HepG2 (cell line): ENCODE measurements at regions not wholly inside any gene's neighbourhood (a gene's known extent, or its start where the extent isn't known, plus 50 kb on each side); places are given as distances from the start of the nearest gene placed in this dataset.

ENCODE experiments used
- ATAC-seq: fragments of 200-7000 bp; cut with Tn5 transposase; 3 replicates; pipeline ENCODE4 v1.9.1; 2020; ENCODE audit warnings: mild to moderate bottlenecking, moderate library complexity
- BruUV-seq: library from RNA; stranded (reverse); fragments of 400-500 nt; replicated peaks from 2 replicates; lab custom pipeline; 2021; lab: Mats Ljungman, UMichigan
- CTCF ChIA-PET: fragments of 300-600 bp; formaldehyde crosslinking; extraction: SDS; loops from one replicate; lab custom pipeline; 2021; ENCODE audit warnings: low total read pairs, inconsistent platforms, low intra/inter-chr PET ratio; lab: Yijun Ruan, JAX
- POLR2A ChIA-PET: fragments of 350-600 bp; sonication (Branson Sonifier 250); formaldehyde crosslinking; loops from one replicate; lab custom pipeline; 2020; ENCODE audit warnings: antibody characterized with exemption, inconsistent platforms; lab: Yijun Ruan, JAX
- DNase-seq: peaks from one replicate; pipeline ENCODE4 v3.0.0-alpha.2; 2015; ENCODE audit warnings: low spot score
- FAIRE-seq: peaks from 3 replicates; lab custom pipeline; 2011; peaks lifted over from hg19 to GRCh38; lab: Jason Lieb, UNC
- H2AFZ ChIP-seq: one replicate; pipeline ENCODE4 v1.6.1; 2011; ENCODE audit warnings: low read length, inconsistent platforms
- H3K27ac ChIP-seq: fragments of 300-600 bp; 3 replicates; pipeline ENCODE4 v1.8.0; 2011; ENCODE audit warnings: mixed run types, mild to moderate bottlenecking, mixed read lengths, low read length, inconsistent platforms; ENCODE audit not compliant: insufficient read depth; ENCODE audit errors: extremely low read length
- H3K27me3 ChIP-seq, 2 experiments: fragments of 200-600 bp in 1 of 2; 2 replicates in 1 of 2; 3 replicates in 1 of 2; pipeline versions ENCODE4 v1.6.0 to v1.8.0; 2011; ENCODE audit warnings: low read length in 2 of 2, mild to moderate bottlenecking in 2 of 2, moderate library complexity in 2 of 2, inconsistent platforms in 1 of 2; ENCODE audit not compliant: insufficient read depth in 2 of 2, control insufficient read depth in 1 of 2
- H3K36me3 ChIP-seq, 2 experiments: fragments of 200-600 bp in 1 of 2; replicated peaks in 1 of 2; 2 replicates in 1 of 2; 3 replicates in 1 of 2; pipeline versions ENCODE4 v1.5.1 to v1.8.0; 2011; ENCODE audit warnings: low read length in 2 of 2, inconsistent platforms in 1 of 2; ENCODE audit not compliant: insufficient read depth in 2 of 2, control insufficient read depth in 1 of 2
- H3K4me1 ChIP-seq: 2 replicates; pipeline ENCODE4 v1.5.1; 2012; ENCODE audit warnings: low read length, inconsistent platforms; ENCODE audit not compliant: insufficient read depth
- H3K4me2 ChIP-seq: 2 replicates; pipeline ENCODE4 v1.6.0; 2011; ENCODE audit warnings: low read depth, low read length, inconsistent platforms
- H3K4me3 ChIP-seq, 3 experiments: fragments of 200-600 bp in 1 of 3; sonication (generic), shearing (Covaris generic) in 1 of 3; replicated peaks in 1 of 3; 2 replicates each; pipeline ENCODE4 v1.5.1; 2011 to 2016; ENCODE audit warnings: low read length in 3 of 3, inconsistent platforms in 2 of 3, low read depth in 2 of 3, mild to moderate bottlenecking in 2 of 3, control low read depth in 1 of 3, mixed read lengths in 1 of 3; ENCODE audit not compliant: insufficient read depth in 1 of 3
- H3K79me2 ChIP-seq: one replicate; pipeline ENCODE4 v1.6.1; 2011; ENCODE audit warnings: low read length, inconsistent platforms; ENCODE audit not compliant: insufficient read depth
- H3K9ac ChIP-seq: 2 replicates; pipeline ENCODE4 v1.6.0; 2011; ENCODE audit warnings: mild to moderate bottlenecking, low read depth, low read length, inconsistent platforms; ENCODE audit not compliant: insufficient read depth
- H3K9me3 ChIP-seq: 2 replicates; pipeline ENCODE4 v1.5.1; 2012; ENCODE audit warnings: mild to moderate bottlenecking, low read length
- H4K20me1 ChIP-seq: 2 replicates; pipeline ENCODE4 v1.6.0; 2011; ENCODE audit warnings: inconsistent platforms, mild to moderate bottlenecking, low read length, moderate library complexity; ENCODE audit not compliant: insufficient read depth
- ADNP ChIP-seq: sonication (generic); formaldehyde crosslinking; IDR thresholded peaks from 2 replicates; pipeline ENCODE4 v1.4.0; 2020; ENCODE audit warnings: missing genetic modification reagents
- BRD4 ChIP-seq: sonication (generic); formaldehyde crosslinking; IDR thresholded peaks from 2 replicates; pipeline ENCODE4 v1.4.0; 2020; ENCODE audit warnings: missing genetic modification reagents
- POGZ ChIP-seq: sonication (generic); formaldehyde crosslinking; IDR thresholded peaks from 2 replicates; pipeline ENCODE4 v1.4.0; 2020; ENCODE audit warnings: mild to moderate bottlenecking, missing genetic modification reagents
- SP5 ChIP-seq: IDR thresholded peaks from 2 replicates; pipeline ENCODE4 v1.6.1; 2016; ENCODE audit warnings: low read depth, borderline replicate concordance
- TEAD3 ChIP-seq: optimal IDR thresholded peaks from 2 replicates; pipeline ENCODE3; 2016; ENCODE audit warnings: borderline replicate concordance
- YEATS4 ChIP-seq: sonication (generic); formaldehyde crosslinking; IDR thresholded peaks from 2 replicates; pipeline ENCODE4 v1.4.0; 2020; ENCODE audit warnings: missing genetic modification reagents, borderline replicate concordance
- ZFYVE20 ChIP-seq: sonication (generic); formaldehyde crosslinking; IDR thresholded peaks from 2 replicates; pipeline ENCODE4 v1.8.0; 2023; ENCODE audit warnings: low read depth, mild to moderate bottlenecking, moderate library complexity, missing genetic modification reagents, borderline replicate concordance
- ZMYM3 ChIP-seq: sonication (generic); formaldehyde crosslinking; IDR thresholded peaks from 2 replicates; pipeline ENCODE4 v1.5.1; 2020; ENCODE audit warnings: mild to moderate bottlenecking, missing genetic modification reagents
- ZMYM4 ChIP-seq: sonication (generic); formaldehyde crosslinking; IDR thresholded peaks from 2 replicates; pipeline ENCODE4 v1.8.1; 2023; ENCODE audit warnings: mild to moderate bottlenecking, missing genetic modification reagents
- WGBS: methylation state at CpG from one replicate; pipeline ENCODE4 v1.1.6; 2017; ENCODE audit warnings: low lambda C conversion rate; 5-methylcytosine and 5-hydroxymethylcytosine counted together
- in situ Hi-C: cut with HindIII; loops from 2 replicates; pipeline ENCODE4 v1.10.0; 2017; ENCODE audit warnings: low pct_unique_long_range_greater_than_20kb; ENCODE audit not compliant: extremely low pct_ligation_motif_present
- intact Hi-C: fragments of 100-400 bp; cut with micrococcal nuclease; formaldehyde crosslinking; loops from one replicate; pipeline ENCODE4 v1.10.0; 2022; ENCODE audit not compliant: unreplicated experiment
- TF ChIP-seq, protein P1 (sequence below): sonication (generic); formaldehyde crosslinking; IDR thresholded peaks from 2 replicates; pipeline ENCODE4 v1.4.0; 2020; ENCODE audit warnings: missing genetic modification reagents, mild to moderate bottlenecking, borderline replicate concordance
- TF ChIP-seq, protein P2 (sequence below): sonication (generic); formaldehyde crosslinking; IDR thresholded peaks from 2 replicates; pipeline ENCODE4 v1.5.0; 2020; ENCODE audit warnings: mild to moderate bottlenecking, missing genetic modification reagents
- TF ChIP-seq, protein P3 (sequence below): sonication (generic); formaldehyde crosslinking; IDR thresholded peaks from 2 replicates; pipeline ENCODE4 v1.4.0; 2020; ENCODE audit warnings: mild to moderate bottlenecking, missing genetic modification reagents

- TF ChIP-seq, protein P1, sequence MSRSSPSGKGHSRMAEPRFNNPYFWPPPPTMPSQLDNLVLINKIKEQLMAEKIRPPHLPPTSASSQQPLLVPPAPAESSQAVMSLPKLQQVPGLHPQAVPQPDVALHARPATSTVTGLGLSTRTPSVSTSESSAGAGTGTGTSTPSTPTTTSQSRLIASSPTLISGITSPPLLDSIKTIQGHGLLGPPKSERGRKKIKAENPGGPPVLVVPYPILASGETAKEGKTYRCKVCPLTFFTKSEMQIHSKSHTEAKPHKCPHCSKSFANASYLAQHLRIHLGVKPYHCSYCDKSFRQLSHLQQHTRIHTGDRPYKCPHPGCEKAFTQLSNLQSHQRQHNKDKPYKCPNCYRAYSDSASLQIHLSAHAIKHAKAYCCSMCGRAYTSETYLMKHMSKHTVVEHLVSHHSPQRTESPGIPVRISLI (CRISPR knock-in tag) = no peak
- TF ChIP-seq ADNP (CRISPR knock-in tag) = no peak
- TF ChIP-seq BRD4 (CRISPR knock-in tag) = no peak
- TF ChIP-seq SP5 (CRISPR knock-in tag) = no peak
- TF ChIP-seq ZMYM4 = no peak
These were observed 150.9 kb upstream of the TRIM24 start (continued) for GRCh38 chr7:138309186-138309585.

GRCh38 chr7:138313829-138314178 is 146.3 kb upstream of the TRIM24 start:
- H4K20me1 ChIP-seq = no peaks in the 10 kb centered on the region
- H3K4me3 ChIP-seq = no peak overlapping the region
- H3K27me3 ChIP-seq = no peaks in the 10 kb centered on the region
- peaks cover 60% of the 10 kb centered on the region for H3K4me1 ChIP-seq
- no peak overlapping the region for H3K4me2 ChIP-seq
- peak overlapping the region; percentile 93 for H3K27ac ChIP-seq
- peak overlapping the region; percentile 9; the same call in 1 of the 2 replicates for H3K9ac ChIP-seq
- TF ChIP-seq ZMYM3 (CRISPR knock-in tag) (0 out of 2 replicates have a peak, but pooled peaks have one; percentile 22), YEATS4 (CRISPR knock-in tag) (no peak), TEAD3 (peak; percentile 21), POGZ (CRISPR knock-in tag) (0 out of 2 replicates have a peak, but pooled peaks have one; percentile 15), ZFYVE20 (CRISPR knock-in tag) (no peak)
- TF ChIP-seq, protein P2, sequence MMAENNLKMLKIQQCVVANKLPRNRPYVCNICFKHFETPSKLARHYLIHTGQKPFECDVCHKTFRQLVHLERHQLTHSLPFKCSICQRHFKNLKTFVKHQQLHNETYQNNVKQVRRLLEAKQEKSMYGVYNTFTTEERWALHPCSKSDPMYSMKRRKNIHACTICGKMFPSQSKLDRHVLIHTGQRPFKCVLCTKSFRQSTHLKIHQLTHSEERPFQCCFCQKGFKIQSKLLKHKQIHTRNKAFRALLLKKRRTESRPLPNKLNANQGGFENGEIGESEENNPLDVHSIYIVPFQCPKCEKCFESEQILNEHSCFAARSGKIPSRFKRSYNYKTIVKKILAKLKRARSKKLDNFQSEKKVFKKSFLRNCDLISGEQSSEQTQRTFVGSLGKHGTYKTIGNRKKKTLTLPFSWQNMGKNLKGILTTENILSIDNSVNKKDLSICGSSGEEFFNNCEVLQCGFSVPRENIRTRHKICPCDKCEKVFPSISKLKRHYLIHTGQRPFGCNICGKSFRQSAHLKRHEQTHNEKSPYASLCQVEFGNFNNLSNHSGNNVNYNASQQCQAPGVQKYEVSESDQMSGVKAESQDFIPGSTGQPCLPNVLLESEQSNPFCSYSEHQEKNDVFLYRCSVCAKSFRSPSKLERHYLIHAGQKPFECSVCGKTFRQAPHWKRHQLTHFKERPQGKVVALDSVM (CRISPR knock-in tag) = peak; percentile 90
- TF ChIP-seq, protein P3, sequence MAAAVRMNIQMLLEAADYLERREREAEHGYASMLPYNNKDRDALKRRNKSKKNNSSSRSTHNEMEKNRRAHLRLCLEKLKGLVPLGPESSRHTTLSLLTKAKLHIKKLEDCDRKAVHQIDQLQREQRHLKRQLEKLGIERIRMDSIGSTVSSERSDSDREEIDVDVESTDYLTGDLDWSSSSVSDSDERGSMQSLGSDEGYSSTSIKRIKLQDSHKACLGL (CRISPR knock-in tag) = no peak
- ChIA-PET CTCF (no interaction called here), POLR2A (interaction anchor here (0.7 to 4.3 kb wide), 7 partner anchors 40 to 820 kb away, joined by 3 to 18 read pairs (median 4); no protein-coding TSS in a partner anchor)
- peaks cover 10% of the 10 kb centered on the region; the same call in 1 of the 2 replicates for H3K9me3 ChIP-seq
- H2AFZ ChIP-seq = no peak overlapping the region
- ATAC-seq = no peak
- no TSS peak for BruUV-seq
- H3K36me3 ChIP-seq = no peaks in the 10 kb centered on the region
- H3K79me2 ChIP-seq = peaks cover 3% of the 10 kb centered on the region
- intact Hi-C loops (loop anchor here (10.0 kb wide), 1 partner anchor 149 kb away; no protein-coding TSS in a partner anchor), in situ Hi-C loops (no loop called here)
- DNase-seq = no peak
- FAIRE-seq = no peak
- 90% methylated on average over 2 of the region's 2 CpGs for WGBS
